ENCODE measurements at regions not wholly inside any gene's neighbourhood (a gene's known extent, or its start where the extent isn't known, plus 50 kb on each side); places are given as distances from the start of the nearest gene placed in this dataset.
"Not testable (repeated sequence)": the region's sequence is repeated elsewhere in the genome, so short reads cannot be mapped to it uniquely, and the experiment has no call there.

GRCh38 chr14:105952826-105953225 lies 426.4 kb downstream of the TMEM121 start:
- DNase-seq (ENCODE audit: low spot score): no peak

GRCh38 chr14:105961625-105962024 lies 435.2 kb downstream of the TMEM121 start:
- in situ Hi-C loops (cut with HindIII; ENCODE audit: low sequenced_read_pairs); DNase-seq (ENCODE audit: low spot score): not testable (repeated sequence)

More at GRCh38 chr14:105952826-105953225, 426.4 kb downstream of the TMEM121 start:
- in situ Hi-C loops (cut with HindIII; ENCODE audit: low sequenced_read_pairs): no loop called here

GRCh38 chr14:105962532-105962931 lies 436.1 kb downstream of the TMEM121 start:
- no peak for DNase-seq (ENCODE audit: low spot score)
- in situ Hi-C loops (cut with HindIII; ENCODE audit: low sequenced_read_pairs): no loop called here

- in situ Hi-C loops (cut with HindIII; ENCODE audit: low sequenced_read_pairs): no loop called here
- no peak for DNase-seq (ENCODE audit: low spot score)
Measured at GRCh38 chr14:105968291-105968690, 441.9 kb downstream of the TMEM121 start.

- not testable (repeated sequence) for DNase-seq (ENCODE audit: low spot score)
Measured at GRCh38 chr14:105969026-105969425, 442.6 kb downstream of the TMEM121 start.

DNA sequence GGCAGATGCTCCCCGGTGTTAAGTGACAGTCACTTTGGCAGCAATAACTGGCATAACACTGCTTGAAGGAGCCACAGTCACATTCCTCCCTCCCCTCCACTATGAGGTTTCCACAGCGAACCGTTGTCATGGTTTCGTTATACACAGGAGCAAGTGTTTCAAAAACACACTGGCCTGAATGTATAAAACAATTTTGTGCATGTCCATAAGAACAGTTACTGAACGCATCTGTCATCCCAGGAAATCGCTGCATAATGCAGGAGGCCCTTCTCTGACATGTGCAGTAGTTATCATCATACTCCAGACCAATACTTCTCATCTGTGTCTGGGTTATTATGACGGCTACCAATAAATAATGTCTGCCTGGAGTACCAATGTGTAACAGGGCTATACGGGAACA lies 444.4 kb downstream of the TMEM121 start:
- in situ Hi-C loops (cut with HindIII; ENCODE audit: low sequenced_read_pairs); DNase-seq (ENCODE audit: low spot score): not testable (repeated sequence)

More at GRCh38 chr14:105969026-105969425, 442.6 kb downstream of the TMEM121 start:
- in situ Hi-C loops (cut with HindIII; ENCODE audit: low sequenced_read_pairs): not testable (repeated sequence)

DNA sequence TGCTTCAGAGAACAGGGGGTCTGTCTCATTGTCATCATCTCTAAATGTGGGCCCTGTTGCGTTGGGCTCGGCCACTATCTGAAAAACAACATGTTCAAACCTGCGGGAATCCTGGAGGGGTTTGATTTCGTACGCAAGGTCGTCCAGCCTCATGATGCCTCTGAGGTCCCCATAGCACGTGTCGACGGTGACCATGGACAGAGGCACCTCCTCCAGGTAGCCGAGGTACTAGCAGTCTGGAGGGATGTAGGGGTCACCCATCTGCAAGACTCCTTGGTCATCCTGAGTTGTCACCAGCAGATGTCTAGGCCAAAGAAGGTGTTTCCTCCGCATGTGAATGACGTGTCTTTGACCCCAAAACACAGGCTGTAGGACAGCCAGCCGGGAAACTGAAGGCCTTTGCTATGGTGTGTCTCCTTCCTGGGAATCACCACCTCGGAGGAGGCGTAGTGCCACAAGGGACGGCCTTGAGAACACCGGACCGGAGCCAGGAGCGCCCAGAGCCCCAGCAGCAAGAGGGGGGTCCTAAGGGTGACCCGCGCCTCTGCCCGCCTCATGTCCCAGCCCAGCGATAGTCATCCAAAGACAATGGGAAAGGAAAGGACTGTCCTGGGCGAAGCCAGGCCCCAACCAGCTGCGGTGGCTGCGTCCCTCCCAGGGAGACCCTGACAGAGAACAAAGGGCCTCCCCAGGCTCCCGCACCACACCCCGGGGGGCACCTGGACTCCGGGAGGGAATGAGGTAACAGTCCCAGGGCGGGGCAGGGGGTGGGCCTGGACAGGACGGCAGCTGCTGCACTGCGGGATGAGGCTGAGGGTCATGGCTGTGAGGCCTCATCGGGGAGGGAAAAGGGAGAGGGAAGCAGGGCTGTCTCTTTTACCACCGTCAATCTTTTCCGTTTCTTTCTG lies 445.5 kb downstream of the TMEM121 start:
- in situ Hi-C loops (cut with HindIII; ENCODE audit: low sequenced_read_pairs): no loop called here

GRCh38 chr14:105974902-105975301 lies 448.5 kb downstream of the TMEM121 start:
- in situ Hi-C loops (cut with HindIII; ENCODE audit: low sequenced_read_pairs): no loop called here
- peak; percentile 2 for DNase-seq (ENCODE audit: low spot score)

More for the DNA sequence above, 445.5 kb downstream of the TMEM121 start:
- DNase-seq (ENCODE audit: low spot score): no peak

DNA sequence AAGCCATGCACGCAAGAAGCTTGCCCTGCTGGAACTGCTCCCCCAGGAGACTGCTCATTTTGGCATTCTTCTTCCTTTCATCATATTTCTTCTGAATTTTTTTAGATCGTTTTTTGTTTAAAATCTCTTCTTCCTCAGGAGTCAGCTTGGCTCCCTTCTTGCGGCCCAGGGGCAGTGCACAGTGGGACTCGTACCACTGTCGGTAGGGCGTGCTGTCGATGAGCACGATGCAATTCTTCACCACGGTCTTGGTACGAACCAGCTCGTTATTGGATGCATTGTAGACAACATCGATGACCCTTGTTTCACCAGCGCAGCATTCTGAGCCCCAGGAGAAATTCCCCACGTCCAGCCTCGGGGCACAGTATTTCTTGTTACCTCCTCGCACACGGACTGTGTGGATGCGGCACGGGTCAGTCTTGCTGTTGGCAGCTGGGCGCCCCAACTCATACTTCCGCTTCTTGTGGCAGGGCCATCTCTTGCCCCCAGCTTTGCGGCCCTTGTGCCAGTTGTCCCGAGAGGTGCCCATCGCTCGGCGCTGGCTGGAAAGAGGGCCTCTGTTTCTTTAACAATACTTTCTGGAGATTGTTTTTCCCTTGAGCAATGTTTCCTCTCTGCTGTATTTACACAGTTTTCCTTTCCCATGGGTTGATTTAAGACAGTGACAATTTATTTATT lies 452.4 kb downstream of the TMEM121 start:
- no peak for DNase-seq (ENCODE audit: low spot score)
- in situ Hi-C loops (cut with HindIII; ENCODE audit: low sequenced_read_pairs): no loop called here

- in situ Hi-C loops (cut with HindIII; ENCODE audit: low sequenced_read_pairs): no loop called here
- DNase-seq (ENCODE audit: low spot score): peak; percentile 1
Measured at GRCh38 chr14:105979446-105979845, 453.1 kb downstream of the TMEM121 start.

GRCh38 chr14:105980224-105980623 lies 453.8 kb downstream of the TMEM121 start:
- peak; percentile 85 for DNase-seq (ENCODE audit: low spot score)
- in situ Hi-C loops (cut with HindIII; ENCODE audit: low sequenced_read_pairs): no loop called here

- in situ Hi-C loops (cut with HindIII; ENCODE audit: low sequenced_read_pairs); DNase-seq (ENCODE audit: low spot score): not testable (repeated sequence)
Measured at GRCh38 chr14:105981517-105982302, 455.3 kb downstream of the TMEM121 start.

DNA sequence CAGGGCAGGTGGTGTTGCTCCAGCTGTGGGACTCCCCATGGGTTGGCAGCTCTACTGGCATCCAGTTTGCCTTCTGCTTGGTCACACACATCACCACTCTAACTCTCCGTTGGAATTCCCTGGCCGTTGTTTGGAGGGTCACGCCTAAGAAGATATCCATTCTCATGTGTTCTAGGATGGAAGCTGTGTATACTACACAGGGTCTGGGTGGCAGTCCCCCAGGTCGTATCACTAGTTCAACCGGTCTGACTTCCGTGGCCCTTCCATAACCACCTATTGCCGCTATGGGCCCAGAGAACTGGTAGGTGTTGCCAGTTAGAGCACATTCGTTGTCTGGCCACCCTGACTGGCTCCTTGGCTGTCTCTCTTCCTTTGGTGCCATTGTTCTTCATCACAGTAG lies 456.3 kb downstream of the TMEM121 start:
- in situ Hi-C loops (cut with HindIII; ENCODE audit: low sequenced_read_pairs): no loop called here
- DNase-seq (ENCODE audit: low spot score): no peak

- in situ Hi-C loops (cut with HindIII; ENCODE audit: low sequenced_read_pairs): no loop called here
- no peak for DNase-seq (ENCODE audit: low spot score)
Measured at GRCh38 chr14:105986894-105987284, 460.5 kb downstream of the TMEM121 start.

DNA sequence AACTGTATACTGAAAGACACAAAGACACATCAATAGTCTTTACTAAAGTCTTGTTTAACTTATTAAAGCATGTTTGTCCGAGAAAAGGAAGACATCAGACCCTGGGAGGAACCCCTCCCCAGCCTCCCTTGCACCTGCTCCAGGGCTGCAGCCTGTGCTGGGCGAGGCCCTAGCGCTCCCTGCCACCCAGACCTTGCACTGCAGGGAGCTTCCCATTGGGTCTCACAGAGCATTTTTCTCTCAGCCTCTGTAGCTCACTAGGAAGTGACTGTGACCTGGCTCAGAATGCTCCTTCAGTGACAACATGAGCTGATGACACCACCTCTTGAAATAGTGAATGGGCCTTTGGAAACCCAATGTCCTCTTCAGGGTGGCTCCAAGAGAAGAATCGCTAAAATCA lies 461.2 kb downstream of the TMEM121 start:
- no peak for DNase-seq (ENCODE audit: low spot score)
- in situ Hi-C loops (cut with HindIII; ENCODE audit: low sequenced_read_pairs): no loop called here

DNA sequence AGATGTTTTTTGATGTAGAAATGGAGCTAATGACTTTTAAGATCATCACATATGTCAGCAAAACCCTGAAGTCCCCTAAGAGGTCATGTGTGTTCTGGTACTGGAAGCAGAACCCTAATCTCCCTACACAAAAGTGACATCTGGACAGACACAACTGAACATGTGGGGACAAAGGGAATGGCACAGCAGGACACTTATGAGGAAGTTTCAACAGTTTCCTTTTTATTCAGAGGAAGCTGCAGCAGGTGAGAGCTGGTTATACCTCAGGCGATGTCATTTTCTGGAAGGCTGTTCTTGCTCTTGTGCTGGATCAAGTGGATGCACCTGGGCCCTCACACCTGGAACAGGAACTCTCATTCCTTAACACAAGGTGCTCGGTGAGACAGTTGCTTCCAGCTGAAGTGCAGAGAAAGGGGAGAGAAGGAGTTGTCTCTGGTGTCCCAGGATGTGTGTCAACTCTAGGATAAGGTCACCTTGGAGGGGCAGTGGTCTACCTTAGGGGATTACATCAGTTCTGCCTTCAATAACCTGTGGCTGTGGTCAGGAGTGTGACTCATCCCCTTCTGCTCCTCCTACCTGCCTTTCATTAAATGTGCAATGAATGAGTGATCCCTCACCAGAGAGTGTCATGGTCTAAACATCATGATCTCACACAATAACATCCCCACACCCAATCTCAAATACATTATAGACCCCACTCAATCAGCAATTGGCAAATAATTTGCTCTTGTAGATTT lies 463.4 kb downstream of the TMEM121 start:
- DNase-seq (ENCODE audit: low spot score): no peak
- in situ Hi-C loops (cut with HindIII; ENCODE audit: low sequenced_read_pairs): no loop called here

DNA sequence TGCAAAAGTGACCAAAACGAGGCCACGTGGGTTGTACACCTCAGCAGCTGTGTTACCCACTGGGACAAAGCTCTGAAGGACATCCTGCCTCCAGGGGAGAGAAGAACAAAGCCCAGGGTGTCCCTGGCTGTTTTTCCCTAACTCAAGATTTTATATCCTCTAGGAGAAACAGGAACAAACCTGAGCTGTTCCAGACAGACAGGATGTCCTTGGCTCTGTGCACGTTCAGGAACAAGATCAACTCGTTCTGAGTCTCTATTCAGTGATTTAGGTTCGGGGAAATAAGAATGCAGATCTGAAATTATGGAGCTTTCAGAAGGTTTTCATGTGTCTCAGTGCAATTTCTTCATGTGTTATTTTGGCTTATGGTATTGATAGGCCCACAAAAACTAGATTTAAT lies 465.3 kb downstream of the TMEM121 start:
- in situ Hi-C loops (cut with HindIII; ENCODE audit: low sequenced_read_pairs): not testable (repeated sequence)

DNA sequence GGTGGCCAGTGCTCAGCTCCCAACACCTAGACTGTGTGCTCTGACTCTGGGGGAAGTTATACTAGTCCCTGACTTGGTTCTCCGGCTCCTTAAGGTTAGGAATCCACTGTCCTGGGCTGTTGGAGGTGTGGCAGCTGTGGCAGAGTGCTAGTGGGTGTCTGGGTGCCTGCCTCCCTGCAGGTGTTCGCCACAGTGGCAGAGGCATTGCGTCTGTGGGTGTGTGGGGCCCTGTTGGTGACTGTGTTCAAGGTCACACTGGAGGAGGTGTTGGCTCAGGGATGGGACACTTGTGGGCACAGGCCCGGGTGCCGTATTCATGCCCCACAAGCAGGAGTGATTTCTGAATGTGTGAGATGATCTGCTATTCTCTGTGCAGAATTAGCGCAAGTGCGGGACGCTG lies 467.4 kb downstream of the TMEM121 start:
- no peak for DNase-seq (ENCODE audit: low spot score)
- in situ Hi-C loops (cut with HindIII; ENCODE audit: low sequenced_read_pairs): no loop called here

More for the DNA sequence above, 465.3 kb downstream of the TMEM121 start:
- DNase-seq (ENCODE audit: low spot score): not testable (repeated sequence)
